ENCODE measurements at regions not wholly inside any gene's neighbourhood (a gene's known extent, or its start where the extent isn't known, plus 50 kb on each side); places are given as distances from the start of the nearest gene placed in this dataset.

DNA sequence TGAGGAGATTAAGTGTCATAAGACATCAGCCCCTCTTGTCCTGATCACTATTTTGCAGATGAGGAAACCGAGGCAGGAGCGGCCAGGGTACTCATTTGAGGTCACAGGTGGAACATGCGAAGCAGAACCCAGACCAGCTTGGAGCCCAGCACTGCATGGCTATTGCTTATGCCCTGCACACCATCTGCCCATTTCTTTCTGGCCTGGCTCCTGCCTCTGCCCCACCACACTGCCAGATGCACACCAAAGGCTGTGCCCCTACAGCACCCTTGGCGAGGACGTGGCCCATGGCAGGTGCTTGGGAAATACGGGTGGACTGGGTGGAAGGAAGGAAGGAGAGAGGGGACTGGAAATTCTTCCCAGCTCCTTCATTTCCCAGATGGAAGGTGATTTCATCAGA is 222.9 kb downstream of the CTTN start:
- H3K4me2 ChIP-seq = no peak overlapping the region
- H3K36me3 ChIP-seq (ENCODE audit: insufficient read depth) = no peaks in the 10 kb centered on the region
- peaks cover 16% of the 10 kb centered on the region for H3K27me3 Mint-ChIP-seq (ENCODE audit: insufficient read depth, low read depth, poor library complexity)
- H4K20me1 ChIP-seq (replicated peaks; ENCODE audit: insufficient read depth) = peaks cover 3% of the 10 kb centered on the region
- no peak for ATAC-seq
- no peak overlapping the region for H3K4me3 ChIP-seq
- H3K9me3 Mint-ChIP-seq = no peaks in the 10 kb centered on the region; the same call in 2 of the 3 replicates
- no peak overlapping the region for H3K4me3 Mint-ChIP-seq
- H3K27ac ChIP-seq (ENCODE audit: low read depth) = no peak overlapping the region
- no peaks in the 10 kb centered on the region for H3K27me3 ChIP-seq (ENCODE audit: insufficient read depth)
- H3K27ac Mint-ChIP-seq = no peak overlapping the region
- TF ChIP-seq ZNF114 (CRISPR knock-in tag; IDR thresholded peaks at IDR 0.05) (no peak), EZH2phosphoT487 (IDR thresholded peaks at IDR 0.05; ENCODE audit: unreplicated experiment) (no peak), EZH2 (IDR thresholded peaks at IDR 0.05; ENCODE audit: low read depth, unreplicated experiment) (no peak), ZNF331 (CRISPR knock-in tag; IDR thresholded peaks at IDR 0.05; ENCODE audit: low read depth) (no peak), CREB1 (CRISPR knock-in tag; IDR thresholded peaks at IDR 0.05; ENCODE audit: low read depth) (no peak), STAT1 (IDR thresholded peaks at IDR 0.05; ENCODE audit: unreplicated experiment) (no peak), JUNB (IDR thresholded peaks at IDR 0.05; ENCODE audit: unreplicated experiment) (no peak), POLR2AphosphoS5 (IDR thresholded peaks at IDR 0.05; ENCODE audit: low read depth) (no peak), NANOG (IDR thresholded peaks at IDR 0.05; ENCODE audit: borderline replicate concordance) (no peak)
- TF ChIP-seq, protein P1, sequence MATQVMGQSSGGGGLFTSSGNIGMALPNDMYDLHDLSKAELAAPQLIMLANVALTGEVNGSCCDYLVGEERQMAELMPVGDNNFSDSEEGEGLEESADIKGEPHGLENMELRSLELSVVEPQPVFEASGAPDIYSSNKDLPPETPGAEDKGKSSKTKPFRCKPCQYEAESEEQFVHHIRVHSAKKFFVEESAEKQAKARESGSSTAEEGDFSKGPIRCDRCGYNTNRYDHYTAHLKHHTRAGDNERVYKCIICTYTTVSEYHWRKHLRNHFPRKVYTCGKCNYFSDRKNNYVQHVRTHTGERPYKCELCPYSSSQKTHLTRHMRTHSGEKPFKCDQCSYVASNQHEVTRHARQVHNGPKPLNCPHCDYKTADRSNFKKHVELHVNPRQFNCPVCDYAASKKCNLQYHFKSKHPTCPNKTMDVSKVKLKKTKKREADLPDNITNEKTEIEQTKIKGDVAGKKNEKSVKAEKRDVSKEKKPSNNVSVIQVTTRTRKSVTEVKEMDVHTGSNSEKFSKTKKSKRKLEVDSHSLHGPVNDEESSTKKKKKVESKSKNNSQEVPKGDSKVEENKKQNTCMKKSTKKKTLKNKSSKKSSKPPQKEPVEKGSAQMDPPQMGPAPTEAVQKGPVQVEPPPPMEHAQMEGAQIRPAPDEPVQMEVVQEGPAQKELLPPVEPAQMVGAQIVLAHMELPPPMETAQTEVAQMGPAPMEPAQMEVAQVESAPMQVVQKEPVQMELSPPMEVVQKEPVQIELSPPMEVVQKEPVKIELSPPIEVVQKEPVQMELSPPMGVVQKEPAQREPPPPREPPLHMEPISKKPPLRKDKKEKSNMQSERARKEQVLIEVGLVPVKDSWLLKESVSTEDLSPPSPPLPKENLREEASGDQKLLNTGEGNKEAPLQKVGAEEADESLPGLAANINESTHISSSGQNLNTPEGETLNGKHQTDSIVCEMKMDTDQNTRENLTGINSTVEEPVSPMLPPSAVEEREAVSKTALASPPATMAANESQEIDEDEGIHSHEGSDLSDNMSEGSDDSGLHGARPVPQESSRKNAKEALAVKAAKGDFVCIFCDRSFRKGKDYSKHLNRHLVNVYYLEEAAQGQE (IDR thresholded peaks at IDR 0.05; ENCODE audit: unreplicated experiment) = no peak
- TF ChIP-seq, protein P2, sequence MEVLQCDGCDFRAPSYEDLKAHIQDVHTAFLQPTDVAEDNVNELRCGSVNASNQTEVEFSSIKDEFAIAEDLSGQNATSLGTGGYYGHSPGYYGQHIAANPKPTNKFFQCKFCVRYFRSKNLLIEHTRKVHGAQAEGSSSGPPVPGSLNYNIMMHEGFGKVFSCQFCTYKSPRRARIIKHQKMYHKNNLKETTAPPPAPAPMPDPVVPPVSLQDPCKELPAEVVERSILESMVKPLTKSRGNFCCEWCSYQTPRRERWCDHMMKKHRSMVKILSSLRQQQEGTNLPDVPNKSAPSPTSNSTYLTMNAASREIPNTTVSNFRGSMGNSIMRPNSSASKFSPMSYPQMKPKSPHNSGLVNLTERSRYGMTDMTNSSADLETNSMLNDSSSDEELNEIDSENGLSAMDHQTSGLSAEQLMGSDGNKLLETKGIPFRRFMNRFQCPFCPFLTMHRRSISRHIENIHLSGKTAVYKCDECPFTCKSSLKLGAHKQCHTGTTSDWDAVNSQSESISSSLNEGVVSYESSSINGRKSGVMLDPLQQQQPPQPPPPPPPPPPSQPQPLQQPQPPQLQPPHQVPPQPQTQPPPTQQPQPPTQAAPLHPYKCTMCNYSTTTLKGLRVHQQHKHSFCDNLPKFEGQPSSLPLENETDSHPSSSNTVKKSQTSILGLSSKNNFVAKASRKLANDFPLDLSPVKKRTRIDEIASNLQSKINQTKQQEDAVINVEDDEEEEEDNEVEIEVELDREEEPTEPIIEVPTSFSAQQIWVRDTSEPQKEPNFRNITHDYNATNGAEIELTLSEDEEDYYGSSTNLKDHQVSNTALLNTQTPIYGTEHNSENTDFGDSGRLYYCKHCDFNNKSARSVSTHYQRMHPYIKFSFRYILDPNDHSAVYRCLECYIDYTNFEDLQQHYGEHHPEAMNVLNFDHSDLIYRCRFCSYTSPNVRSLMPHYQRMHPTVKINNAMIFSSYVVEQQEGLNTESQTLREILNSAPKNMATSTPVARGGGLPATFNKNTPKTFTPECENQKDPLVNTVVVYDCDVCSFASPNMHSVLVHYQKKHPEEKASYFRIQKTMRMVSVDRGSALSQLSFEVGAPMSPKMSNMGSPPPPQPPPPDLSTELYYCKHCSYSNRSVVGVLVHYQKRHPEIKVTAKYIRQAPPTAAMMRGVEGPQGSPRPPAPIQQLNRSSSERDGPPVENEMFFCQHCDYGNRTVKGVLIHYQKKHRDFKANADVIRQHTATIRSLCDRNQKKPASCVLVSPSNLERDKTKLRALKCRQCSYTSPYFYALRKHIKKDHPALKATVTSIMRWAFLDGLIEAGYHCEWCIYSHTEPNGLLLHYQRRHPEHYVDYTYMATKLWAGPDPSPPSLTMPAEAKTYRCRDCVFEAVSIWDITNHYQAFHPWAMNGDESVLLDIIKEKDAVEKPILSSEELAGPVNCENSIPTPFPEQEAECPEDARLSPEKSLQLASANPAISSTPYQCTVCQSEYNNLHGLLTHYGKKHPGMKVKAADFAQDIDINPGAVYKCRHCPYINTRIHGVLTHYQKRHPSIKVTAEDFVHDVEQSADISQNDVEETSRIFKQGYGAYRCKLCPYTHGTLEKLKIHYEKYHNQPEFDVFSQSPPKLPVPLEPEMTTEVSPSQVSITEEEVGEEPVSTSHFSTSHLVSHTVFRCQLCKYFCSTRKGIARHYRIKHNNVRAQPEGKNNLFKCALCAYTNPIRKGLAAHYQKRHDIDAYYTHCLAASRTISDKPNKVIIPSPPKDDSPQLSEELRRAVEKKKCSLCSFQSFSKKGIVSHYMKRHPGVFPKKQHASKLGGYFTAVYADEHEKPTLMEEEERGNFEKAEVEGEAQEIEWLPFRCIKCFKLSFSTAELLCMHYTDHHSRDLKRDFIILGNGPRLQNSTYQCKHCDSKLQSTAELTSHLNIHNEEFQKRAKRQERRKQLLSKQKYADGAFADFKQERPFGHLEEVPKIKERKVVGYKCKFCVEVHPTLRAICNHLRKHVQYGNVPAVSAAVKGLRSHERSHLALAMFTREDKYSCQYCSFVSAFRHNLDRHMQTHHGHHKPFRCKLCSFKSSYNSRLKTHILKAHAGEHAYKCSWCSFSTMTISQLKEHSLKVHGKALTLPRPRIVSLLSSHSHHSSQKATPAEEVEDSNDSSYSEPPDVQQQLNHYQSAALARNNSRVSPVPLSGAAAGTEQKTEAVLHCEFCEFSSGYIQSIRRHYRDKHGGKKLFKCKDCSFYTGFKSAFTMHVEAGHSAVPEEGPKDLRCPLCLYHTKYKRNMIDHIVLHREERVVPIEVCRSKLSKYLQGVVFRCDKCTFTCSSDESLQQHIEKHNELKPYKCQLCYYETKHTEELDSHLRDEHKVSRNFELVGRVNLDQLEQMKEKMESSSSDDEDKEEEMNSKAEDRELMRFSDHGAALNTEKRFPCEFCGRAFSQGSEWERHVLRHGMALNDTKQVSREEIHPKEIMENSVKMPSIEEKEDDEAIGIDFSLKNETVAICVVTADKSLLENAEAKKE (CRISPR knock-in tag; IDR thresholded peaks at IDR 0.05) = no peak
- TF ChIP-seq, protein P3, sequence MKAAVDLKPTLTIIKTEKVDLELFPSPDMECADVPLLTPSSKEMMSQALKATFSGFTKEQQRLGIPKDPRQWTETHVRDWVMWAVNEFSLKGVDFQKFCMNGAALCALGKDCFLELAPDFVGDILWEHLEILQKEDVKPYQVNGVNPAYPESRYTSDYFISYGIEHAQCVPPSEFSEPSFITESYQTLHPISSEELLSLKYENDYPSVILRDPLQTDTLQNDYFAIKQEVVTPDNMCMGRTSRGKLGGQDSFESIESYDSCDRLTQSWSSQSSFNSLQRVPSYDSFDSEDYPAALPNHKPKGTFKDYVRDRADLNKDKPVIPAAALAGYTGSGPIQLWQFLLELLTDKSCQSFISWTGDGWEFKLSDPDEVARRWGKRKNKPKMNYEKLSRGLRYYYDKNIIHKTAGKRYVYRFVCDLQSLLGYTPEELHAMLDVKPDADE (IDR thresholded peaks at IDR 0.05) = no peak
- TF ChIP-seq, protein P4, sequence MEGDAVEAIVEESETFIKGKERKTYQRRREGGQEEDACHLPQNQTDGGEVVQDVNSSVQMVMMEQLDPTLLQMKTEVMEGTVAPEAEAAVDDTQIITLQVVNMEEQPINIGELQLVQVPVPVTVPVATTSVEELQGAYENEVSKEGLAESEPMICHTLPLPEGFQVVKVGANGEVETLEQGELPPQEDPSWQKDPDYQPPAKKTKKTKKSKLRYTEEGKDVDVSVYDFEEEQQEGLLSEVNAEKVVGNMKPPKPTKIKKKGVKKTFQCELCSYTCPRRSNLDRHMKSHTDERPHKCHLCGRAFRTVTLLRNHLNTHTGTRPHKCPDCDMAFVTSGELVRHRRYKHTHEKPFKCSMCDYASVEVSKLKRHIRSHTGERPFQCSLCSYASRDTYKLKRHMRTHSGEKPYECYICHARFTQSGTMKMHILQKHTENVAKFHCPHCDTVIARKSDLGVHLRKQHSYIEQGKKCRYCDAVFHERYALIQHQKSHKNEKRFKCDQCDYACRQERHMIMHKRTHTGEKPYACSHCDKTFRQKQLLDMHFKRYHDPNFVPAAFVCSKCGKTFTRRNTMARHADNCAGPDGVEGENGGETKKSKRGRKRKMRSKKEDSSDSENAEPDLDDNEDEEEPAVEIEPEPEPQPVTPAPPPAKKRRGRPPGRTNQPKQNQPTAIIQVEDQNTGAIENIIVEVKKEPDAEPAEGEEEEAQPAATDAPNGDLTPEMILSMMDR (conservative IDR thresholded peaks at IDR 0.05; ENCODE audit: low read depth in 2 of 2) = no peak
- H3K4me1 Mint-ChIP-seq = peaks cover 10% of the 10 kb centered on the region
- no peaks in the 10 kb centered on the region for H3K9me2 ChIP-seq (ENCODE audit: insufficient read depth)
- H2AFZ ChIP-seq = no peak overlapping the region
- peaks cover 6% of the 10 kb centered on the region for H3K79me2 ChIP-seq (replicated peaks; ENCODE audit: insufficient read depth)
- no peaks in the 10 kb centered on the region for H3F3A ChIP-seq (replicated peaks; ENCODE audit: low read depth)
- no peaks in the 10 kb centered on the region for H3K36me3 Mint-ChIP-seq (ENCODE audit: low read depth)
- DNase-seq (ENCODE audit: low spot score) = no peak
- no peaks in the 10 kb centered on the region for H3K4me1 ChIP-seq (ENCODE audit: insufficient read depth)

Data from GM23338 (cell line).